Mesenchymal stem cell (in vitro differentiated cells and primary cell): ENCODE measurements at regions not wholly inside any gene's neighbourhood (a gene's known extent, or its start where the extent isn't known, plus 50 kb on each side); places are given as distances from the start of the nearest gene placed in this dataset.

Source experiments
- DNase-seq: peaks from one replicate; pipeline ENCODE4 v3.0.0-alpha.2; 2013
- H2AFZ ChIP-seq: one replicate; pipeline ENCODE4 v1.6.1; 2013; ENCODE audit warnings: low read depth, mild to moderate bottlenecking, control low read depth, inconsistent platforms, low read length, moderate library complexity
- H2AK5ac ChIP-seq: 2 replicates; pipeline ENCODE4 v1.6.1; 2013; ENCODE audit warnings: low read length, moderate library complexity, mild to moderate bottlenecking, inconsistent platforms; ENCODE audit not compliant: severe bottlenecking
- H2BK120ac ChIP-seq: one replicate; pipeline ENCODE4 v1.6.1; 2013; ENCODE audit warnings: low read depth, mild to moderate bottlenecking, inconsistent platforms, low read length, moderate library complexity
- H2BK12ac ChIP-seq, 2 experiments: one replicate each; pipeline ENCODE4 v1.6.1; 2013; ENCODE audit warnings: inconsistent platforms in 2 of 2, low read length in 2 of 2, mild to moderate bottlenecking in 2 of 2, moderate library complexity in 2 of 2, control low read depth in 1 of 2
- H2BK15ac ChIP-seq: one replicate; pipeline ENCODE4 v1.6.1; 2013; ENCODE audit warnings: mild to moderate bottlenecking, low read depth, inconsistent platforms; ENCODE audit not compliant: poor library complexity, severe bottlenecking
- H2BK5ac ChIP-seq: 2 replicates; pipeline ENCODE4 v1.6.1; 2013; ENCODE audit warnings: low read depth, mild to moderate bottlenecking, low read length, control low read depth, inconsistent platforms; ENCODE audit not compliant: poor library complexity, severe bottlenecking
- H3K14ac ChIP-seq, 2 experiments: one replicate each; pipeline ENCODE4 v1.6.1; 2013; ENCODE audit warnings: inconsistent platforms in 2 of 2, low read length in 2 of 2, control low read depth in 1 of 2, mild to moderate bottlenecking in 1 of 2, moderate library complexity in 1 of 2
- H3K18ac ChIP-seq, 2 experiments: one replicate each; pipeline ENCODE4 v1.6.1; 2013; ENCODE audit warnings: inconsistent platforms in 2 of 2, low read length in 2 of 2, control low read depth in 1 of 2, low read depth in 1 of 2, mild to moderate bottlenecking in 1 of 2
- H3K23ac ChIP-seq, 2 experiments: one replicate each; pipeline ENCODE4 v1.6.1; 2013; ENCODE audit warnings: inconsistent platforms in 2 of 2, low read length in 2 of 2, mild to moderate bottlenecking in 2 of 2, moderate library complexity in 2 of 2, control low read depth in 1 of 2
- H3K27ac ChIP-seq: 2 replicates; pipeline ENCODE4 v1.5.1; 2013; ENCODE audit warnings: mild to moderate bottlenecking, moderate library complexity, low read length, control low read depth, inconsistent platforms; ENCODE audit not compliant: poor library complexity, severe bottlenecking
- H3K27me3 ChIP-seq, 2 experiments: 2 replicates each; pipeline versions ENCODE4 v1.6.1 to v1.7.0; 2013; ENCODE audit warnings: low read length in 2 of 2, mild to moderate bottlenecking in 2 of 2, moderate library complexity in 2 of 2, control low read depth in 1 of 2, inconsistent platforms in 1 of 2; ENCODE audit not compliant: control insufficient read depth in 1 of 2, insufficient read depth in 1 of 2
- H3K36me3 ChIP-seq, 2 experiments: 2 replicates each; pipeline versions ENCODE4 v1.6.1 to v1.7.0; 2013; ENCODE audit warnings: low read length in 2 of 2, control low read depth in 1 of 2, inconsistent platforms in 1 of 2, low read depth in 1 of 2, mild to moderate bottlenecking in 1 of 2; ENCODE audit not compliant: insufficient read depth in 2 of 2, control insufficient read depth in 1 of 2
- H3K4ac ChIP-seq, 2 experiments: one replicate each; pipeline ENCODE4 v1.6.1; 2013; ENCODE audit warnings: inconsistent platforms in 2 of 2, low read length in 2 of 2, mild to moderate bottlenecking in 2 of 2, moderate library complexity in 2 of 2, control low read depth in 1 of 2, low read depth in 1 of 2
- H3K4me1 ChIP-seq: 2 replicates; pipeline ENCODE4 v1.6.1; 2013; ENCODE audit warnings: low read depth, low read length, control low read depth; ENCODE audit not compliant: control insufficient read depth, insufficient read depth
- H3K4me2 ChIP-seq: 2 replicates; pipeline ENCODE4 v1.6.1; 2013; ENCODE audit warnings: low read length, mild to moderate bottlenecking, inconsistent platforms; ENCODE audit not compliant: poor library complexity, severe bottlenecking
- H3K4me3 ChIP-seq, 2 experiments: 2 replicates each; pipeline versions ENCODE4 v1.5.1 to v1.7.0; 2013; ENCODE audit warnings: low read length in 2 of 2, mild to moderate bottlenecking in 2 of 2, control low read depth in 1 of 2, low read depth in 1 of 2; ENCODE audit not compliant: insufficient read depth in 1 of 2
- H3K79me1 ChIP-seq: replicated peaks from 2 replicates; pipeline ENCODE4 v1.6.1; 2013; ENCODE audit warnings: mild to moderate bottlenecking, control low read depth, low read length, inconsistent platforms; ENCODE audit not compliant: poor library complexity, severe bottlenecking
- H3K9ac ChIP-seq: 2 replicates; pipeline ENCODE4 v1.7.0; 2013; ENCODE audit warnings: mild to moderate bottlenecking, low read length, moderate library complexity
- H3K9me3 ChIP-seq: 2 replicates; pipeline ENCODE4 v1.7.0; 2013; ENCODE audit warnings: mild to moderate bottlenecking, low read length; ENCODE audit not compliant: control insufficient read depth
- H4K8ac ChIP-seq: one replicate; pipeline ENCODE4 v1.6.1; 2013; ENCODE audit warnings: inconsistent platforms, mild to moderate bottlenecking, low read length, moderate library complexity
- H4K91ac ChIP-seq: one replicate; pipeline ENCODE4 v1.6.1; 2013; ENCODE audit warnings: mild to moderate bottlenecking, low read length, inconsistent platforms
- WGBS: methylation state at CpG from one replicate; pipeline ENCODE4 v1.1.7; 2013; ENCODE audit warnings: mixed read lengths; 5-methylcytosine and 5-hydroxymethylcytosine counted together

DNA sequence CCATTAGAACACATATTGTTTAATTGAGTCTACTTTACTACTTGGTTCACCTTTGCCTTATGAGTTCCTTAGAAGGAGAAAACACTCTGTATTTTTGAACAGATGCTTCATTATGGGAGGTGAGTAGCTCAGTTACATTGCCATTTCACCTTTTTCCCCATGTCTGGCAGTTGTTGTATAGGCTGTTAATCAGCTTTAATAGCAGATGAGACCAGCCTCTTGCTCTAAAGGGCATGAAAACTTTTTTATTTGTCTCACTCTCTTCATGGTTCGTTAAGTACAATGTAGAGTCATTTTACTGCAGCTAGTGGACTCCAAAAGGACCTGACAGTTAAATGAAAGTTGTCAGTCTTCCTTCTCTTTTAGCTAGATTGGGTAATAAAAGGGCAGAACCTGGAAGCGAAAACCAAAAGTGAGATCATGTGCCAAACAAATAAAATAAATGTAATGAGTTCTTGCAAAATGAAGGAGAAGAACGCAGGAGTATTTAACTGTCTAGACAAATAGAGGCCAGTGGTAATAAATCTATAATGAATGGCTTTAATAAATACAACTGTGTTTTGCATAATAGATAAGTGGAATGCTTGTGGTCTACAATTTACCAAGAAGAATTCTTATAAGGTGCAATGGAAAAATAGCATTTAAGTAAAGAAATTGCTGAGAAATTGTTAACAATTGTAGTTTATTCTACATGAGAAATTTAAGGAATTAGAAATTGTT lies 180.0 kb upstream of the NEGR1 start:
- WGBS: 77% methylated on average over 3 of the region's 3 CpGs
- H2AFZ ChIP-seq: no peak overlapping the region

DNA sequence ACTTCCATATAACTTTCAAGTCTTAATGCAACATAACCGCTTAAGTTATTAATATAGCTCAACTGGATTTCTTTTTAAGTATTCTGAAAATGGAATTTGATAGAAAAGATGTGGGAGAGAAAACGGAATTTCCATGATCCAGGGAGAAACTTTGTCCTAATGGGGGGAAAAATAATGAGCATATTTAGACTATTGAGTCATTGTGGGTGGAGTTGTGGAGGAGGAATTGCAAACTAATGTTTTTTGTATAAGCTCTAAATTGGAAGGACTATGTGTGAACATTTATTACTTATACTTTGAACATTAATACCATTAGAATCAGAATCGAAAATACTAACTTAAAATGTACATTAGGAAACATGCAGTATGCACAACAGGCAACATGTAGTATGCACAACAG lies 159.9 kb upstream of the NEGR1 start:
- Histone ChIP-seq H3K9me3 (peaks cover 4% of the 10 kb centered on the region), H3K14ac (no peak overlapping the region), H2AK5ac (no peak overlapping the region), H3K27me3 (no peaks in the 10 kb centered on the region), H3K27ac (no peak overlapping the region), H4K91ac (no peak overlapping the region), H3K18ac (no peak overlapping the region), H2BK12ac (no peak overlapping the region), H3K4me2 (no peak overlapping the region), H3K4ac (no peak overlapping the region), H3K9ac (no peak overlapping the region), H2BK5ac (no peak overlapping the region), H3K36me3 (no peaks in the 10 kb centered on the region), H3K4me3 (no peak overlapping the region), H4K8ac (no peak overlapping the region), H2BK15ac (no peak overlapping the region), H2AFZ (no peak overlapping the region), H3K79me1 (no peaks in the 10 kb centered on the region), H2BK120ac (no peak overlapping the region), H3K23ac (no peak overlapping the region), H3K4me1 (no peaks in the 10 kb centered on the region)
- WGBS: 51% methylated on average over 2 of the region's 3 CpGs
- DNase-seq: no peak

More for the DNA sequence above, 180.0 kb upstream of the NEGR1 start:
- Histone ChIP-seq H2BK12ac (no peak overlapping the region), H3K4me3 (no peak overlapping the region), H2BK120ac (no peak overlapping the region), H3K4ac (no peak overlapping the region), H3K4me2 (no peak overlapping the region), H3K18ac (no peak overlapping the region), H3K23ac (no peak overlapping the region), H4K8ac (no peak overlapping the region), H2AK5ac (no peak overlapping the region), H3K36me3 (no peaks in the 10 kb centered on the region), H4K91ac (no peak overlapping the region), H2BK15ac (no peak overlapping the region), H3K9ac (no peak overlapping the region), H3K9me3 (peaks cover 3% of the 10 kb centered on the region), H3K27ac (no peak overlapping the region), H3K79me1 (no peaks in the 10 kb centered on the region), H3K4me1 (no peaks in the 10 kb centered on the region), H3K14ac (no peak overlapping the region), H2BK5ac (no peak overlapping the region), H3K27me3 (no peaks in the 10 kb centered on the region)
- DNase-seq: no peak

GRCh38 chr1:72439036-72439435 lies 156.7 kb upstream of the NEGR1 start:
- H3K79me1 ChIP-seq: no peaks in the 10 kb centered on the region
- no peak overlapping the region for H3K4me3 ChIP-seq
- no peak for DNase-seq
- H3K14ac ChIP-seq: no peak overlapping the region
- no peak overlapping the region for H3K4ac ChIP-seq
- no peak overlapping the region for H3K18ac ChIP-seq
- H2BK120ac ChIP-seq: no peak overlapping the region
- 90% methylated on average over 1 of the region's 1 CpG for WGBS
- H3K36me3 ChIP-seq: no peaks in the 10 kb centered on the region
- no peak overlapping the region for H3K4me2 ChIP-seq
- no peaks in the 10 kb centered on the region for H3K4me1 ChIP-seq
- no peak overlapping the region for H2BK15ac ChIP-seq
- peak overlapping the region; percentile 47 for H3K9ac ChIP-seq
- H3K27ac ChIP-seq: no peak overlapping the region
- peak overlapping the region; percentile 21 for H2AK5ac ChIP-seq
- H3K27me3 ChIP-seq: no peaks in the 10 kb centered on the region
- no peak overlapping the region for H4K8ac ChIP-seq
- no peak overlapping the region for H3K23ac ChIP-seq
- no peaks in the 10 kb centered on the region for H3K9me3 ChIP-seq
- H2BK12ac ChIP-seq: no peak overlapping the region
- no peak overlapping the region for H2BK5ac ChIP-seq
- no peak overlapping the region for H4K91ac ChIP-seq
- H2AFZ ChIP-seq: no peak overlapping the region

- H3K27me3 ChIP-seq: no peaks in the 10 kb centered on the region
- no peak for DNase-seq
- H3K79me1 ChIP-seq: no peaks in the 10 kb centered on the region
- no peak overlapping the region for H3K4ac ChIP-seq
- no peaks in the 10 kb centered on the region for H3K9me3 ChIP-seq
- no peak overlapping the region for H3K4me2 ChIP-seq
- WGBS: 82% methylated on average over 1 of the region's 1 CpG
- no peak overlapping the region for H2BK15ac ChIP-seq
- no peak overlapping the region for H2BK5ac ChIP-seq
- no peaks in the 10 kb centered on the region for H3K36me3 ChIP-seq
- H3K14ac ChIP-seq: no peak overlapping the region
- H3K9ac ChIP-seq: peak overlapping the region; percentile 15
- no peak overlapping the region for H2BK12ac ChIP-seq
- no peak overlapping the region for H4K91ac ChIP-seq
- H3K23ac ChIP-seq: no peak overlapping the region
- no peak overlapping the region for H2AFZ ChIP-seq
- no peak overlapping the region for H2AK5ac ChIP-seq
- no peak overlapping the region for H4K8ac ChIP-seq
- H3K27ac ChIP-seq: no peak overlapping the region
- no peaks in the 10 kb centered on the region for H3K4me1 ChIP-seq
- H3K18ac ChIP-seq: no peak overlapping the region
- no peak overlapping the region for H3K4me3 ChIP-seq
- H2BK120ac ChIP-seq: no peak overlapping the region
These were observed 155.9 kb upstream of the NEGR1 start for GRCh38 chr1:72438270-72438669.
